BLaER1 treated with 17β-estradiol and CSF1 and Interleukin-3, amounts not matched to agents 10 nM and 100 nM (cell line): ENCODE measurements at regions not wholly inside any gene's neighbourhood (a gene's known extent, or its start where the extent isn't known, plus 50 kb on each side); places are given as distances from the start of the nearest gene placed in this dataset.
A peak's percentile ranks its signal among the peaks of the same experiment; 100 is the strongest.
"Not testable (repeated sequence)": the region's sequence is repeated elsewhere in the genome, so short reads cannot be mapped to it uniquely, and the experiment has no call there.

Experiments used
- H3K27ac ChIP-seq, 11 experiments: shearing (Covaris generic); formaldehyde crosslinking; 2 replicates each; pipeline ENCODE4 v1.8.1; 2022
- H3K27me3 ChIP-seq, 11 experiments: shearing (Covaris generic); formaldehyde crosslinking; 2 replicates each; pipeline ENCODE4 v1.8.1; 2022
- H3K36me3 ChIP-seq, 11 experiments: shearing (Covaris generic); formaldehyde crosslinking; 2 replicates each; pipeline ENCODE4 v1.8.1; 2022
- H3K4me1 ChIP-seq, 10 experiments: shearing (Covaris generic); formaldehyde crosslinking; 2 replicates each; pipeline ENCODE4 v1.8.1; 2022
- H3K4me2 ChIP-seq, 11 experiments: shearing (Covaris generic); formaldehyde crosslinking; 2 replicates each; pipeline ENCODE4 v1.8.1; 2022
- H3K4me3 ChIP-seq, 10 experiments: shearing (Covaris generic); formaldehyde crosslinking; 2 replicates each; pipeline ENCODE4 v1.8.1; 2022
- H3K9ac ChIP-seq, 11 experiments: shearing (Covaris generic); formaldehyde crosslinking; 2 replicates each; pipeline ENCODE4 v1.8.1; 2022
- H3K9me3 ChIP-seq, 11 experiments: shearing (Covaris generic); formaldehyde crosslinking; replicated peaks in 1 of 11; 2 replicates each; pipeline ENCODE4 v1.8.1; 2022
- H4K20me1 ChIP-seq, 11 experiments: shearing (Covaris generic); formaldehyde crosslinking; 2 replicates each; pipeline ENCODE4 v1.8.1; 2022
- Cebpa-rat ChIP-seq, 11 experiments: shearing (Covaris generic); IDR thresholded peaks; 2 replicates each; pipeline ENCODE4 v1.8.1; 2022

GRCh38 chr9:93776256-93776655, 178.9 kb downstream of the BARX1 start:
- Histone ChIP-seq H4K20me1 (no peaks in the 10 kb centered on the region), H3K27me3 (no peaks in the 10 kb centered on the region; a peak in 1 of 22 replicates), H3K4me3 (no peak overlapping the region), H3K36me3 (no peaks in the 10 kb centered on the region), H3K27ac (no peak overlapping the region), H3K9ac (no peak overlapping the region), H3K4me2 (no peak overlapping the region), H3K9me3 (no peaks in the 10 kb centered on the region), H3K4me1 (no peaks in the 10 kb centered on the region)
- no peak for TF ChIP-seq Cebpa-rat (IDR thresholded peaks at IDR 0.05)

GRCh38 chr9:93774331-93775102, 180.6 kb downstream of the BARX1 start:
- no peaks in the 10 kb centered on the region for H3K27me3 ChIP-seq
- no peaks in the 10 kb centered on the region for H3K4me1 ChIP-seq
- no peaks in the 10 kb centered on the region for H3K9me3 ChIP-seq
- no peak for TF ChIP-seq Cebpa-rat (IDR thresholded peaks at IDR 0.05)
- H3K4me3 ChIP-seq: no peak overlapping the region
- no peaks in the 10 kb centered on the region for H3K36me3 ChIP-seq
- no peak overlapping the region for H3K27ac ChIP-seq
- H3K9ac ChIP-seq: no peak overlapping the region
- no peak overlapping the region for H3K4me2 ChIP-seq
- no peaks in the 10 kb centered on the region for H4K20me1 ChIP-seq

GRCh38 chr9:93771276-93771675, 183.9 kb downstream of the BARX1 start:
- Histone ChIP-seq H3K36me3 (no peaks in the 10 kb centered on the region), H3K9me3 (peaks cover 2 to 4% (median 3%) of the 10 kb centered on the region in 11 experiments; a peak in 15 of 22 replicates), H3K27ac (no peak overlapping the region), H3K4me2 (no peak overlapping the region), H3K4me3 (no peak overlapping the region), H3K27me3 (no peaks in the 10 kb centered on the region), H3K9ac (no peak overlapping the region), H4K20me1 (no peaks in the 10 kb centered on the region), H3K4me1 (no peaks in the 10 kb centered on the region)
- no peak for TF ChIP-seq Cebpa-rat (IDR thresholded peaks at IDR 0.05)

GRCh38 chr9:93761822-93762221, 185.4 kb downstream of the PHF2 start:
- TF ChIP-seq Cebpa-rat (IDR thresholded peaks at IDR 0.05): no peak
- H3K36me3 ChIP-seq: no peaks in the 10 kb centered on the region

GRCh38 chr9:93750045-93750444, 173.7 kb downstream of the PHF2 start:
- Histone ChIP-seq H3K36me3 (no peaks in the 10 kb centered on the region), H3K4me1 (no peaks in the 10 kb centered on the region), H3K9ac (no peak overlapping the region), H3K4me2 (no peak overlapping the region), H3K27ac (no peak overlapping the region), H3K9me3 (peaks cover 91 to 100% (median 98%) of the 10 kb centered on the region in 11 experiments), H3K27me3 (no peaks in the 10 kb centered on the region), H4K20me1 (no peaks in the 10 kb centered on the region), H3K4me3 (no peak overlapping the region)
- no peak for TF ChIP-seq Cebpa-rat (IDR thresholded peaks at IDR 0.05)

More at GRCh38 chr9:93761822-93762221, 185.4 kb downstream of the PHF2 start:
- Histone ChIP-seq H3K27ac (no peak overlapping the region), H3K27me3 (no peaks in the 10 kb centered on the region), H3K4me1 (no peaks in the 10 kb centered on the region), H3K9ac (no peak overlapping the region), H4K20me1 (no peaks in the 10 kb centered on the region), H3K4me2 (no peak overlapping the region), H3K9me3 (peaks cover 16 to 36% (median 20%) of the 10 kb centered on the region in 11 experiments; a peak in 21 of 22 replicates), H3K4me3 (no peak overlapping the region)

- Histone ChIP-seq H3K4me3 (peak overlapping the region in 6 of 10 experiments; percentile 22 to 38 (median 31); a peak in 6 of 20 replicates), H3K9me3 (peaks cover 83 to 99% (median 95%) of the 10 kb centered on the region in 11 experiments)
- not testable (repeated sequence) for H3K27me3 ChIP-seq, H3K4me1 ChIP-seq, H3K9ac ChIP-seq, H3K36me3 ChIP-seq, H4K20me1 ChIP-seq, H3K27ac ChIP-seq, H3K4me2 ChIP-seq
Measured at GRCh38 chr9:93748827-93749226, 172.4 kb downstream of the PHF2 start.

- Histone ChIP-seq H3K27ac (no peak overlapping the region), H4K20me1 (no peaks in the 10 kb centered on the region), H3K9me3 (peaks cover 41 to 53% (median 50%) of the 10 kb centered on the region in 11 experiments), H3K27me3 (no peaks in the 10 kb centered on the region), H3K4me3 (no peak overlapping the region), H3K4me2 (no peak overlapping the region), H3K36me3 (no peaks in the 10 kb centered on the region), H3K9ac (no peak overlapping the region), H3K4me1 (no peaks in the 10 kb centered on the region)
- no peak for TF ChIP-seq Cebpa-rat (IDR thresholded peaks at IDR 0.05)
Measured at GRCh38 chr9:93731963-93732362, 155.6 kb downstream of the PHF2 start.

- Histone ChIP-seq H3K4me1 (no peaks in the 10 kb centered on the region), H3K4me2 (no peak overlapping the region), H3K27me3 (no peaks in the 10 kb centered on the region), H3K4me3 (no peak overlapping the region), H3K9me3 (peaks cover 41 to 57% (median 48%) of the 10 kb centered on the region in 11 experiments), H4K20me1 (no peaks in the 10 kb centered on the region), H3K36me3 (no peaks in the 10 kb centered on the region), H3K9ac (no peak overlapping the region), H3K27ac (no peak overlapping the region)
- TF ChIP-seq Cebpa-rat (IDR thresholded peaks at IDR 0.05): no peak
Measured at GRCh38 chr9:93730648-93731047, 154.3 kb downstream of the PHF2 start.

GRCh38 chr9:93730217-93730616, 153.8 kb downstream of the PHF2 start:
- Histone ChIP-seq H3K9ac (no peak overlapping the region), H3K4me2 (no peak overlapping the region), H3K4me3 (no peak overlapping the region), H4K20me1 (no peaks in the 10 kb centered on the region), H3K9me3 (peaks cover 41 to 53% (median 45%) of the 10 kb centered on the region in 11 experiments), H3K36me3 (no peaks in the 10 kb centered on the region), H3K4me1 (no peaks in the 10 kb centered on the region), H3K27ac (no peak overlapping the region), H3K27me3 (no peaks in the 10 kb centered on the region)
- no peak for TF ChIP-seq Cebpa-rat (IDR thresholded peaks at IDR 0.05)
